Tibial artery (tissue), 4 donors: ENCODE measurements at regions not wholly inside any gene's neighbourhood (a gene's known extent, or its start where the extent isn't known, plus 50 kb on each side); places are given as distances from the start of the nearest gene placed in this dataset.

Experiments used
- DNase-seq, 2 donors: peaks; one replicate each; pipeline ENCODE4 v3.0.0-alpha.2; 2019
- H3K27ac ChIP-seq, 2 donors: fragments of 200-600 bp; sonication (generic) in 1 of 2; 1 replicate in 1 of 2; 2 replicates in 1 of 2; pipeline ENCODE4 v1.5.1; 2018 to 2019; ENCODE audit warnings: mild to moderate bottlenecking in 1 of 2
- H3K27me3 ChIP-seq, 2 donors: fragments of 200-600 bp; sonication (generic) in 1 of 2; one replicate each; pipeline versions ENCODE4 v1.5.1 to v1.6.0; 2016 to 2019
- H3K36me3 ChIP-seq, 3 donors: fragments of 200-600 bp; sonication (generic) in 2 of 3; one replicate each; pipeline ENCODE4 v1.5.1; 2016 to 2019; ENCODE audit warnings: mild to moderate bottlenecking in 2 of 3
- H3K4me1 ChIP-seq, 4 donors: fragments of 200-600 bp; sonication (generic) in 2 of 4; 1 replicate in 3 of 4; 2 replicates in 1 of 4; pipeline ENCODE4 v1.5.1; 2016 to 2019
- H3K4me3 ChIP-seq, 2 donors: fragments of 200-600 bp; sonication (generic) in 1 of 2; 1 replicate in 1 of 2; 2 replicates in 1 of 2; pipeline ENCODE4 v1.5.1; 2018 to 2019; ENCODE audit warnings: mild to moderate bottlenecking in 2 of 2
- H3K9me3 ChIP-seq, 3 donors: fragments of 200-600 bp; sonication (generic) in 1 of 3; one replicate each; pipeline ENCODE4 v1.5.1; 2016 to 2019
- CTCF ChIP-seq, 2 experiments: fragments of 200-600 bp in 1 of 2; fragments of 450-650 bp in 1 of 2; IDR thresholded peaks; one replicate each; pipeline ENCODE4 v1.5.1; 2017 to 2019; ENCODE audit warnings: antibody characterized with exemption in 2 of 2, mild to moderate bottlenecking in 1 of 2, moderate library complexity in 1 of 2
- intact Hi-C: fragments of 100-400 bp; cut with DNase I; formaldehyde crosslinking; loops from one replicate; pipeline ENCODE4 v1.15.0; 2023; ENCODE audit warnings: low total_unique reads

GRCh38 chr3:17806876-17807275, 64.4 kb upstream of the TBC1D5 start:
- Histone ChIP-seq H3K4me1 (no peaks in the 10 kb centered on the region), H3K27me3 (no peaks in the 10 kb centered on the region), H3K36me3 (no peaks in the 10 kb centered on the region), H3K9me3 (no peaks in the 10 kb centered on the region), H3K4me3 (no peak overlapping the region), H3K27ac (no peak overlapping the region)
- no peak for TF ChIP-seq CTCF (IDR thresholded peaks at IDR 0.05)
- DNase-seq: no peak
- intact Hi-C loops: no loop called here

GRCh38 chr3:17806201-17806600, 63.8 kb upstream of the TBC1D5 start:
- H3K9me3 ChIP-seq: no peaks in the 10 kb centered on the region
- no peak overlapping the region for H3K27ac ChIP-seq
- H3K27me3 ChIP-seq: no peaks in the 10 kb centered on the region
- H3K4me3 ChIP-seq: no peak overlapping the region
- DNase-seq: no peak
- H3K4me1 ChIP-seq: no peaks in the 10 kb centered on the region
- H3K36me3 ChIP-seq: no peaks in the 10 kb centered on the region
- no peak for TF ChIP-seq CTCF (IDR thresholded peaks at IDR 0.05)
- intact Hi-C loops: no loop called here

- TF ChIP-seq CTCF (IDR thresholded peaks at IDR 0.05): no peak
- no peak overlapping the region for H3K27ac ChIP-seq
- no peak for DNase-seq
- no peaks in the 10 kb centered on the region for H3K27me3 ChIP-seq
- no peaks in the 10 kb centered on the region for H3K36me3 ChIP-seq
- intact Hi-C loops: no loop called here
- no peaks in the 10 kb centered on the region for H3K4me1 ChIP-seq
- no peaks in the 10 kb centered on the region for H3K9me3 ChIP-seq
- H3K4me3 ChIP-seq: no peak overlapping the region
These were observed 63.1 kb upstream of the TBC1D5 start for GRCh38 chr3:17805461-17805940.

- Histone ChIP-seq H3K27me3 (no peaks in the 10 kb centered on the region), H3K36me3 (no peaks in the 10 kb centered on the region), H3K4me1 (no peaks in the 10 kb centered on the region), H3K27ac (no peak overlapping the region), H3K9me3 (no peaks in the 10 kb centered on the region), H3K4me3 (no peak overlapping the region)
- no peak for DNase-seq
- no peak for TF ChIP-seq CTCF (IDR thresholded peaks at IDR 0.05)
- intact Hi-C loops: no loop called here
These were observed 60.5 kb upstream of the TBC1D5 start for GRCh38 chr3:17802950-17803349.

- Histone ChIP-seq H3K9me3 (no peaks in the 10 kb centered on the region), H3K36me3 (no peaks in the 10 kb centered on the region), H3K4me3 (no peak overlapping the region), H3K27ac (no peak overlapping the region), H3K4me1 (no peaks in the 10 kb centered on the region), H3K27me3 (no peaks in the 10 kb centered on the region)
- intact Hi-C loops: no loop called here
- DNase-seq: no peak
- TF ChIP-seq CTCF (IDR thresholded peaks at IDR 0.05): no peak
These were observed 58.7 kb upstream of the TBC1D5 start for GRCh38 chr3:17801131-17801530.

- Histone ChIP-seq H3K4me3 (no peak overlapping the region), H3K9me3 (no peaks in the 10 kb centered on the region), H3K27ac (no peak overlapping the region), H3K36me3 (no peaks in the 10 kb centered on the region), H3K27me3 (no peaks in the 10 kb centered on the region), H3K4me1 (no peaks in the 10 kb centered on the region)
- DNase-seq: no peak
- no peak for TF ChIP-seq CTCF (IDR thresholded peaks at IDR 0.05)
- intact Hi-C loops: no loop called here
These were observed 57.8 kb upstream of the TBC1D5 start for GRCh38 chr3:17800232-17800631.
